Tibial artery (tissue), 4 donors: ENCODE measurements at regions not wholly inside any gene's neighbourhood (a gene's known extent, or its start where the extent isn't known, plus 50 kb on each side); places are given as distances from the start of the nearest gene placed in this dataset.

ENCODE experiments used
- DNase-seq, 2 donors: peaks; one replicate each; pipeline ENCODE4 v3.0.0-alpha.2; 2019
- H3K27ac ChIP-seq, 2 donors: fragments of 200-600 bp; sonication (generic) in 1 of 2; 1 replicate in 1 of 2; 2 replicates in 1 of 2; pipeline ENCODE4 v1.5.1; 2018 to 2019; ENCODE audit warnings: mild to moderate bottlenecking in 1 of 2
- H3K27me3 ChIP-seq, 2 donors: fragments of 200-600 bp; sonication (generic) in 1 of 2; one replicate each; pipeline versions ENCODE4 v1.5.1 to v1.6.0; 2016 to 2019
- H3K36me3 ChIP-seq, 3 donors: fragments of 200-600 bp; sonication (generic) in 2 of 3; one replicate each; pipeline ENCODE4 v1.5.1; 2016 to 2019; ENCODE audit warnings: mild to moderate bottlenecking in 2 of 3
- H3K4me1 ChIP-seq, 4 donors: fragments of 200-600 bp; sonication (generic) in 2 of 4; 1 replicate in 3 of 4; 2 replicates in 1 of 4; pipeline ENCODE4 v1.5.1; 2016 to 2019
- H3K4me3 ChIP-seq, 2 donors: fragments of 200-600 bp; sonication (generic) in 1 of 2; 1 replicate in 1 of 2; 2 replicates in 1 of 2; pipeline ENCODE4 v1.5.1; 2018 to 2019; ENCODE audit warnings: mild to moderate bottlenecking in 2 of 2
- H3K9me3 ChIP-seq, 3 donors: fragments of 200-600 bp; sonication (generic) in 1 of 3; one replicate each; pipeline ENCODE4 v1.5.1; 2016 to 2019
- CTCF ChIP-seq, 2 experiments: fragments of 200-600 bp in 1 of 2; fragments of 450-650 bp in 1 of 2; IDR thresholded peaks; one replicate each; pipeline ENCODE4 v1.5.1; 2017 to 2019; ENCODE audit warnings: antibody characterized with exemption in 2 of 2, mild to moderate bottlenecking in 1 of 2, moderate library complexity in 1 of 2
- intact Hi-C: fragments of 100-400 bp; cut with DNase I; formaldehyde crosslinking; loops from one replicate; pipeline ENCODE4 v1.15.0; 2023; ENCODE audit warnings: low total_unique reads

DNA sequence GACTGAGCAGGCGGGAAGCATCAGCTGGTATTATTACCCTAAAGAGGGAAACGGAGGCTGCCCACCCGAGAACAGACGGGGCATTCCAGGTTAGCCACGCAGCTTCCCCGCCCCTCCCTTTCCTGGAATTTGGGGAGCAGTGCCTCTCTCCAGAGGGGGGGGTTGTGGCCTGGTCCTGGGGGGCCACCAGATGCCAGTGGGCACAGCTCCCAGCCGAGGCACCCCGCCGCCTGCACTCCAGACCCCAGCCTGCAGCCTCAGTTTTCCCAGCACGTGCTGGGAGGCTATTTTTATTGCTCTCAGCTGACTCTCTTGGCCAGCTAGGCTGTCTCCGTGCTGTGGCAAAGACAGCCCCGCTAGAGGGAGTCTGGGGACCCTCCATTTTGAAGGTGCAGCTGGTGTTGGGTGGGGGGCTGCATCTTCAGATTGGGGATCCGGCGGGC lies 62.7 kb upstream of the GSE1 start:
- TF ChIP-seq CTCF (IDR thresholded peaks at IDR 0.05): peak in 1 of 2 experiments; percentile 28
- H3K36me3 ChIP-seq: no peaks in the 10 kb centered on the region
- H3K27me3 ChIP-seq: no peaks in the 10 kb centered on the region
- intact Hi-C loops: loop anchor here (5.0 to 10.0 kb wide), 3 partner anchors 33 to 1834 kb away; partner anchors contain the start of gene FBXO31
- H3K4me3 ChIP-seq: no peak overlapping the region
- H3K9me3 ChIP-seq: no peaks in the 10 kb centered on the region
- peak overlapping the region in 1 of 2 donors; percentile 31 for H3K27ac ChIP-seq
- no peak for DNase-seq
- peaks cover 0 to 36% (median 16%) of the 10 kb centered on the region in 4 donors for H3K4me1 ChIP-seq

- Histone ChIP-seq H3K27me3 (no peaks in the 10 kb centered on the region), H3K4me1 (peaks cover 0 to 37% (median 16%) of the 10 kb centered on the region in 4 donors), H3K4me3 (no peak overlapping the region), H3K27ac (peak overlapping the region in 1 of 2 donors; percentile 31), H3K9me3 (no peaks in the 10 kb centered on the region), H3K36me3 (no peaks in the 10 kb centered on the region)
- intact Hi-C loops: loop anchor here (5.0 to 10.0 kb wide), 3 partner anchors 34 to 1834 kb away; partner anchors contain the start of gene FBXO31
- no peak for TF ChIP-seq CTCF (IDR thresholded peaks at IDR 0.05)
- no peak for DNase-seq
Measured at GRCh38 chr16:85550953-85551924, 61.9 kb upstream of the GSE1 start.

GRCh38 chr16:85552980-85553435 lies 60.1 kb upstream of the GSE1 start:
- H3K4me1 ChIP-seq: peaks cover 0 to 49% (median 23%) of the 10 kb centered on the region in 4 donors
- DNase-seq: no peak
- H3K36me3 ChIP-seq: no peaks in the 10 kb centered on the region
- H3K4me3 ChIP-seq: peak overlapping the region; percentile 90 to 91
- no peak for TF ChIP-seq CTCF (IDR thresholded peaks at IDR 0.05)
- intact Hi-C loops: loop anchor here (5.0 to 10.0 kb wide), 3 partner anchors 36 to 1832 kb away; partner anchors contain the start of gene FBXO31
- no peaks in the 10 kb centered on the region for H3K9me3 ChIP-seq
- no peaks in the 10 kb centered on the region for H3K27me3 ChIP-seq
- H3K27ac ChIP-seq: peak overlapping the region; percentile 87 to 95

- H3K4me1 ChIP-seq: peaks cover 0 to 55% (median 28%) of the 10 kb centered on the region in 4 donors
- H3K36me3 ChIP-seq: no peaks in the 10 kb centered on the region
- H3K9me3 ChIP-seq: no peaks in the 10 kb centered on the region
- TF ChIP-seq CTCF (IDR thresholded peaks at IDR 0.05): no peak
- H3K27me3 ChIP-seq: no peaks in the 10 kb centered on the region
- peak overlapping the region; percentile 87 to 95 for H3K27ac ChIP-seq
- intact Hi-C loops: loop anchor here (5.0 to 10.0 kb wide), 3 partner anchors 36 to 1831 kb away; partner anchors contain the start of gene FBXO31
- peak; percentile 59 to 83 for DNase-seq
- peak overlapping the region; percentile 90 to 91 for H3K4me3 ChIP-seq
Measured at GRCh38 chr16:85553436-85554113, 59.5 kb upstream of the GSE1 start.
